Gastrocnemius medialis (tissue), 4 donors: ENCODE measurements at regions not wholly inside any gene's neighbourhood (a gene's known extent, or its start where the extent isn't known, plus 50 kb on each side); places are given as distances from the start of the nearest gene placed in this dataset.

ENCODE experiments used
- POLR2A ChIP-seq, 2 donors: fragments of 450-650 bp; IDR thresholded peaks; one replicate each; pipeline ENCODE4 v1.6.1; 2017; ENCODE audit warnings: antibody characterized with exemption in 2 of 2, mild to moderate bottlenecking in 2 of 2, moderate library complexity in 2 of 2
- TF ChIP-seq, protein P1 (sequence below), 5 experiments: fragments of 450-650 bp in 3 of 5; fragments of 200-600 bp in 2 of 5; sonication (generic) in 2 of 5; IDR thresholded peaks in 4 of 5; conservative IDR thresholded peaks in 1 of 5; 1 replicate in 4 of 5; 2 replicates in 1 of 5; pipeline ENCODE4 v1.5.1; 2016 to 2019; ENCODE audit warnings: antibody characterized with exemption in 5 of 5, mild to moderate bottlenecking in 3 of 5, moderate library complexity in 3 of 5

GRCh38 chr1:17886838-17887441, 131.8 kb downstream of the ACTL8 start:
- TF ChIP-seq, protein P1, sequence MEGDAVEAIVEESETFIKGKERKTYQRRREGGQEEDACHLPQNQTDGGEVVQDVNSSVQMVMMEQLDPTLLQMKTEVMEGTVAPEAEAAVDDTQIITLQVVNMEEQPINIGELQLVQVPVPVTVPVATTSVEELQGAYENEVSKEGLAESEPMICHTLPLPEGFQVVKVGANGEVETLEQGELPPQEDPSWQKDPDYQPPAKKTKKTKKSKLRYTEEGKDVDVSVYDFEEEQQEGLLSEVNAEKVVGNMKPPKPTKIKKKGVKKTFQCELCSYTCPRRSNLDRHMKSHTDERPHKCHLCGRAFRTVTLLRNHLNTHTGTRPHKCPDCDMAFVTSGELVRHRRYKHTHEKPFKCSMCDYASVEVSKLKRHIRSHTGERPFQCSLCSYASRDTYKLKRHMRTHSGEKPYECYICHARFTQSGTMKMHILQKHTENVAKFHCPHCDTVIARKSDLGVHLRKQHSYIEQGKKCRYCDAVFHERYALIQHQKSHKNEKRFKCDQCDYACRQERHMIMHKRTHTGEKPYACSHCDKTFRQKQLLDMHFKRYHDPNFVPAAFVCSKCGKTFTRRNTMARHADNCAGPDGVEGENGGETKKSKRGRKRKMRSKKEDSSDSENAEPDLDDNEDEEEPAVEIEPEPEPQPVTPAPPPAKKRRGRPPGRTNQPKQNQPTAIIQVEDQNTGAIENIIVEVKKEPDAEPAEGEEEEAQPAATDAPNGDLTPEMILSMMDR (IDR thresholded peaks at IDR 0.05 in 4 of 5, conservative IDR thresholded peaks at IDR 0.05 in 1 of 5) = no peak
- no peak for TF ChIP-seq POLR2A (IDR thresholded peaks at IDR 0.05)
